ENCODE measurements at regions not wholly inside any gene's neighbourhood (a gene's known extent, or its start where the extent isn't known, plus 50 kb on each side); places are given as distances from the start of the nearest gene placed in this dataset.

GRCh38 chr4:59518005-59518823 is 1681.9 kb upstream of the ADGRL3 start:
- TF ChIP-seq ELF4 (CRISPR knock-in tag; IDR thresholded peaks at IDR 0.05; ENCODE audit: borderline replicate concordance) (no peak), CTCF (CRISPR knock-in tag; IDR thresholded peaks at IDR 0.05) (no peak), NR2C2 (CRISPR knock-in tag; IDR thresholded peaks at IDR 0.05; ENCODE audit: borderline replicate concordance) (no peak), ZNF780A (CRISPR knock-in tag; IDR thresholded peaks at IDR 0.05) (no peak), ZNF773 (CRISPR knock-in tag; IDR thresholded peaks at IDR 0.05; ENCODE audit: borderline replicate concordance) (no peak), POLR2A (IDR thresholded peaks at IDR 0.05; ENCODE audit: insufficient read depth in 1 of 2, low read depth in 2 of 2, low read length in 2 of 2) (no peak), KLF9 (CRISPR knock-in tag; IDR thresholded peaks at IDR 0.05; ENCODE audit: low read depth) (no peak), FOXP4 (CRISPR knock-in tag; IDR thresholded peaks at IDR 0.05) (no peak), ZNF101 (CRISPR knock-in tag; IDR thresholded peaks at IDR 0.05; ENCODE audit: borderline replicate concordance, low read depth) (no peak), POLR2AphosphoS5 (IDR thresholded peaks at IDR 0.05; ENCODE audit: low read depth, low read length) (no peak), TCF7 (IDR thresholded peaks at IDR 0.05; ENCODE audit: low read depth) (no peak)
- TF ChIP-seq, protein P1, sequence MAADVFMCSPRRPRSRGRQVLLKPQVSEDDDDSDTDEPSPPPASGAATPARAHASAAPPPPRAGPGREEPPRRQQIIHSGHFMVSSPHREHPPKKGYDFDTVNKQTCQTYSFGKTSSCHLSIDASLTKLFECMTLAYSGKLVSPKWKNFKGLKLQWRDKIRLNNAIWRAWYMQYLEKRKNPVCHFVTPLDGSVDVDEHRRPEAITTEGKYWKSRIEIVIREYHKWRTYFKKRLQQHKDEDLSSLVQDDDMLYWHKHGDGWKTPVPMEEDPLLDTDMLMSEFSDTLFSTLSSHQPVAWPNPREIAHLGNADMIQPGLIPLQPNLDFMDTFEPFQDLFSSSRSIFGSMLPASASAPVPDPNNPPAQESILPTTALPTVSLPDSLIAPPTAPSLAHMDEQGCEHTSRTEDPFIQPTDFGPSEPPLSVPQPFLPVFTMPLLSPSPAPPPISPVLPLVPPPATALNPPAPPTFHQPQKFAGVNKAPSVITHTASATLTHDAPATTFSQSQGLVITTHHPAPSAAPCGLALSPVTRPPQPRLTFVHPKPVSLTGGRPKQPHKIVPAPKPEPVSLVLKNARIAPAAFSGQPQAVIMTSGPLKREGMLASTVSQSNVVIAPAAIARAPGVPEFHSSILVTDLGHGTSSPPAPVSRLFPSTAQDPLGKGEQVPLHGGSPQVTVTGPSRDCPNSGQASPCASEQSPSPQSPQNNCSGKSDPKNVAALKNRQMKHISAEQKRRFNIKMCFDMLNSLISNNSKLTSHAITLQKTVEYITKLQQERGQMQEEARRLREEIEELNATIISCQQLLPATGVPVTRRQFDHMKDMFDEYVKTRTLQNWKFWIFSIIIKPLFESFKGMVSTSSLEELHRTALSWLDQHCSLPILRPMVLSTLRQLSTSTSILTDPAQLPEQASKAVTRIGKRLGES (CRISPR knock-in tag; IDR thresholded peaks at IDR 0.05; ENCODE audit: borderline replicate concordance): no peak
